ENCODE measurements at regions not wholly inside any gene's neighbourhood (a gene's known extent, or its start where the extent isn't known, plus 50 kb on each side); places are given as distances from the start of the nearest gene placed in this dataset.

GRCh38 chr5:32654427-32654826 is 56.7 kb upstream of the NPR3 start:
- peak; percentile 58 for FAIRE-seq
- no peak for DNase-seq (ENCODE audit: insufficient read length, low spot score)
